GM12874 (cell line): ENCODE measurements at regions not wholly inside any gene's neighbourhood (a gene's known extent, or its start where the extent isn't known, plus 50 kb on each side); places are given as distances from the start of the nearest gene placed in this dataset.

Source experiments
- TF ChIP-seq, protein P1 (sequence below): IDR thresholded peaks from 2 replicates; pipeline ENCODE4 v1.5.1; 2011; ENCODE audit warnings: low read depth, mild to moderate bottlenecking, control low read depth, low read length, moderate library complexity; ENCODE audit not compliant: insufficient read depth

DNA sequence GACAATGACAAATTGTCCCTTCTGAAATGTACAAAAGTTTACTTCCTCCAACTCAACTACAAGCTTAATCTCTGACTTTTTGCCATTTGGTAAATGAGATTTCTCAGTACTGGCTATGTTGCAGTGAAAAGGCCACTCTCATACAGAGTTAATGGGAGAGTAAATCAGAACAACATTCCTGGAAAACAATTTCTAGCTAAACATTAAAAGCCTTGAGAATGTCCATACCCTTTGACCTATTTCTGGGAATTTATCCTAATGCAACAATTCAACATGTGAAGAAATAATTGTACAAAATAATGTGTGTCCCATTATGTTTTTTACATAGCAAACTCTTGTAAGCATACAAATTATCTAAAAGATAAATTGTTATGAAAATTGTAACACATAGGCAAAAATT lies 56.3 kb upstream of the SPEF2 start:
- TF ChIP-seq, protein P1, sequence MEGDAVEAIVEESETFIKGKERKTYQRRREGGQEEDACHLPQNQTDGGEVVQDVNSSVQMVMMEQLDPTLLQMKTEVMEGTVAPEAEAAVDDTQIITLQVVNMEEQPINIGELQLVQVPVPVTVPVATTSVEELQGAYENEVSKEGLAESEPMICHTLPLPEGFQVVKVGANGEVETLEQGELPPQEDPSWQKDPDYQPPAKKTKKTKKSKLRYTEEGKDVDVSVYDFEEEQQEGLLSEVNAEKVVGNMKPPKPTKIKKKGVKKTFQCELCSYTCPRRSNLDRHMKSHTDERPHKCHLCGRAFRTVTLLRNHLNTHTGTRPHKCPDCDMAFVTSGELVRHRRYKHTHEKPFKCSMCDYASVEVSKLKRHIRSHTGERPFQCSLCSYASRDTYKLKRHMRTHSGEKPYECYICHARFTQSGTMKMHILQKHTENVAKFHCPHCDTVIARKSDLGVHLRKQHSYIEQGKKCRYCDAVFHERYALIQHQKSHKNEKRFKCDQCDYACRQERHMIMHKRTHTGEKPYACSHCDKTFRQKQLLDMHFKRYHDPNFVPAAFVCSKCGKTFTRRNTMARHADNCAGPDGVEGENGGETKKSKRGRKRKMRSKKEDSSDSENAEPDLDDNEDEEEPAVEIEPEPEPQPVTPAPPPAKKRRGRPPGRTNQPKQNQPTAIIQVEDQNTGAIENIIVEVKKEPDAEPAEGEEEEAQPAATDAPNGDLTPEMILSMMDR, result no peak

DNA sequence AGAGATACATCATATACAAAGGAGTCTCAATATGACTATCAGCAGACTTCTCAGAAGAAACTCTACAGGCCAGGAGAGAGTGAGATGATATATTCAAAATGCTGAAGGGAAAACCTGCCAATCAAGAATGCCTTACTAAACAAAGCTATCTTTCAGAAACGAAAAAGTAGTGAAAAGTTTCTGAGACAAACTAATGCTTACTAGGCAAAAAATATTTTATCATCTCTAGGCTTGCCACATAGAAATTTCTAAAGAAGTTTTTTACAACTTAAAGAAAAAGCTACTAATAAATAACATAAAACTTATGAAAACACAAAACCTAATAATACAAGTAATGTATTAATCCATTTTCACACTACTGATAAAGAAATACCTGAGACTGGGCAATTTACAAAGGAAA lies 59.9 kb upstream of the SPEF2 start:
- TF ChIP-seq, protein P1, result no peak

DNA sequence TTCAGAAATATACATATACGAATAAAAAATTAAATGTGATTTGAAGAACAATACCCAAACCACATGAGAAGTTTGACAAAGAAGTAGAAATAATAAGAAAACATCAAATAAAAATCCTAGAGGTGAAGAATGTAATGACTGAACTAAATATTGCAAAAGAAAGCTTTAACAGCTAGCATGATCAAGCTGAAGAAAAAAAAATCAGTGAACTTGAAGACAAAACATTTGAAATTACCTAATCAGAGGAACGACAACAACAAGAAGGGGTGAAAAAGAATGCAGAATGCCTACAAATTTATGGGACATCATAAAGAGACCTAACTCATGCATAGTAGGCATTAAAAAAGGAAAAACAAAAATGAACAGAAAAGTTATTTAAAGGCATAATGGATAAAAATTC lies 60.5 kb upstream of the SPEF2 start:
- TF ChIP-seq, protein P1, result no peak

DNA sequence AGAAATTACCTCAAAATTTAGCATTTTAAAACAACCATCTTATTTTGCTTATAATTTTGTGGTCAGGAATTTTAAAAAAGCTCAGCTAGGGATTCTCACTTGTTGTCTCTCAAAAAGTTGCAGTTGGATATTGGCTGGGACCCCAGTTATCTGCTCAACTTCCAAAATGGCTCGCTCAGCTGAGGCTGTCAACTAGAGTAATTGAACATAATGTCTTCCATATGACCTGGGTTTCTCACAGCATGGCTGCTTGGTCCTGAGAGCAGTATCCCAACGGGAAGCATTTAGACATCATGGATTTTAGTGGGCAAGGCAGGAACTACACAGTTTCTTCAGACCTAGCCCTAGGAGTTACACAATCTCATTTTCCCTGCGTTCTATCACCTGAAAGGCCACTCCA lies 63.6 kb upstream of the SPEF2 start:
- TF ChIP-seq, protein P1, result no peak

DNA sequence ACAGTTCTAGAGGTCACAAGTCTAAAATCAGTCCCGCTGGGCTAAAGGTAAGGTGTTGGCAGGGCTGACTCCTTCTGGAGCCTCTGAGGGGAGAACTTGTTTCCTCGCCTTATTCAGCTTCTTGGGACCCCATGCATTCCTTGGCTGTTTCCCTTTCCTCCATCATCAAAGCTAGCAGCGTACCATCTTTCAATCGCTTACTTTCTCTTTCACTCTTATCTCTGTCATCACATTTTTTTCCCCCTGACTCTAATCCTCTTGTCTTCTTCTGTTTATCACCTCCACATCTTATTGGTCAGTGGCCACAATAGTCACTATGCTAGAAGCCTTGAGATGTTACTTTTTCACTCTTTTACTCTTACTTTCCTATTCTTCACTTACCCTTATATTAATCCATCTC lies 72.5 kb upstream of the SPEF2 start:
- TF ChIP-seq, protein P1, result no peak

DNA sequence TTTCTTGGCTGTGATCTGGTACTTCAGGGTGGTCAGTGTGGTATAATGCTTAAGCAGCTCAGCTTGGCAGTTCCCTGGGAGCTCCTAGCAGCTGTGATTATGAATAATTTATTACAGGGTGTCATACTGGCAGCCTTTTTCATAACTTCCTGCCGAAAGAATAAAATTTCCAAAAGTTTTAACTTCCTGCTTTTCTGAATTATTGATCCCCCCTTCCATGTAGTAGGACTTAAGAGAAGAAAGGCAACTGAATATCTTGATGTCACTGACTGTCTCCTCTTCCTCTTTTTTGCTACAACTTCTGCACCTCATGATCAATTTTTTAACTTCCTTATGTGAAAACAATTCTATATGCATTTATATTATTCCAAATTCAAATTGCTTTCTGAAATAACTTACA lies 74.3 kb upstream of the SPEF2 start:
- TF ChIP-seq, protein P1, result no peak

DNA sequence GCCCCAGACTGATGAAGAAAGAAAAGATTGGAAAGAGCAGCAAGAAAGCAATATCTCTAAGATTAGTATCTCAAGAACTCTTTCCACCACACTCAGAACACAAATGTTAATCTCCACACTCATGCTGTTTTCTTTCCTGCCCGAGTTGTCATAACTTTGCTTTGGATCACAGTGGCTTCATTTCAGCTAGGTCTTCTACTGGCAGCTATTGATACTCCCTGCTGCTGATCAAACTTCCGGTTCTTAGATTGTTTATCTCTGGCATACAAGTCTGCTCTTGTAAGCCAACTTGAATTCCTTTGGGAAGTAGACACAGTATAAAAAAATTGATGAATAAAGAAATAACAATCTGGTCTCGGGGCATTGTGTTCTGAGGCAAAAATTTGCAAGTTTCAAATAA lies 77.7 kb upstream of the SPEF2 start:
- TF ChIP-seq, protein P1, result no peak

DNA sequence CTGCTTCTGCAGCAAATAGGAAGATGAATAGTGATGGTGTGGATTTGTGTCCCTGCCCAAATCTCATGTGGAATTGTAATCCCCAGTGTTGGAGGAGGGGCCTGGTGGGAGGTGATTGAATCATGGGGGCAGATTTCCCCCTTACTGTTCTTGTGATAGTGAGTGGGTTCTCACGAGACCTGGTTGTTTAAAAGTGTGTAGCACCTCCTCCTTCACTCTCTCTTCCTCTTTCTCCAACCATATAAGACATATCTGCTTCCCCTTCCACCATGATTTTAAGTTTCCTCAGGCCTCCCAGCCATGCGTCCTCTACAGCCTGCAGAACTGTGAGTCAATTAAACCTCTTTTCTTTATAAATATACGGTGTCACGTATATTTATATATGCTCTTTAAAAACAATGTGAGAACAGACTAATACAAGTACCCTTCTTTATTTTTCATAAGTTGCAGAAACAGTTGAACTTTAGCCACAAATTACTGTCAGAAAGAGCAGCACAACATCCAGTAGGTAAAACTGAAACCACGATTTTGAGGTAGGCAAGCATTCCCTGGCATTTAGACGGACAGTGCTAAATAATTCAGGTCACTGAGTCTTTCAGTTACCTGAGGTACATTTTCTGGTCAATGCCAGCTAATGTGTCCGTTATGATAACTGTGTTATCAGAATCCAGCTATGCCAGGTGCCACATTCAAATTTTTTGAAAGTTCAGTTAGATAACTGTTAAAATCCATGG lies 79.3 kb upstream of the SPEF2 start:
- TF ChIP-seq, protein P1, result no peak
